ENCODE measurements at regions not wholly inside any gene's neighbourhood (a gene's known extent, or its start where the extent isn't known, plus 50 kb on each side); places are given as distances from the start of the nearest gene placed in this dataset.
"Not testable (repeated sequence)": the region's sequence is repeated elsewhere in the genome, so short reads cannot be mapped to it uniquely, and the experiment has no call there.

DNA sequence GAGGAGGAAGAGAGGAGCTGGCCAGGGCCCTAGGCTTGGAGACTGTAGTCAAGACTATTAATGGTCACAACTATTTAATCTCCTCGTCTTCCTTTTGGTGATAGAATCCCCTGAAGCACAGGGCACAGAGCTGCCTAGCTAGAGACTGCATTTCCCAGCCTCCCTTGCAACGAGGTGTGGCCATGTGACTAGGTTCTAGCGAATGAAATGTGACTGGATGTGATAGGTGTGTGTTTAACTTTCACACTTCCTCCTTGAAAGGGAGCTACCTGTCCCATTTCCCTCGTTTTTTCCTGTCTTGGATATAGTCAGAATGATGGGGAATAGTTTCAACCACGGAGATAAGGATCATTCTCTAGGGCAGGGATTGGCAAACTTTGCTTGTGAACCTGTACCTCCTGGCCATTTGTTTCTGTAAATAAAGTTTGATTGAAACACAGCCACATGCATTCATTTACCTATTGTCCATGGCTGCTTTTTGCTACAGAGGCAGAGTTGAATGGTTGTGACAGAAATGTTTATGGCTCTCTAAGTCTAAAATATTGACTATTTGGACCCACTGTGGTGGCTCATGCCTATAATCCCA, 313.5 kb downstream of the MIAT start:
- Histone ChIP-seq H3K27me3 (no peaks in the 10 kb centered on the region), H3K36me3 (no peaks in the 10 kb centered on the region), H3K4me3 (no peak overlapping the region), H3K4me1 (no peaks in the 10 kb centered on the region), H3K27ac (no peak overlapping the region), H3K9me3 (no peaks in the 10 kb centered on the region)
- intact Hi-C loops (cut with DNase I; ENCODE audit: low total_unique reads), result no loop called here
- TF ChIP-seq, protein P1, sequence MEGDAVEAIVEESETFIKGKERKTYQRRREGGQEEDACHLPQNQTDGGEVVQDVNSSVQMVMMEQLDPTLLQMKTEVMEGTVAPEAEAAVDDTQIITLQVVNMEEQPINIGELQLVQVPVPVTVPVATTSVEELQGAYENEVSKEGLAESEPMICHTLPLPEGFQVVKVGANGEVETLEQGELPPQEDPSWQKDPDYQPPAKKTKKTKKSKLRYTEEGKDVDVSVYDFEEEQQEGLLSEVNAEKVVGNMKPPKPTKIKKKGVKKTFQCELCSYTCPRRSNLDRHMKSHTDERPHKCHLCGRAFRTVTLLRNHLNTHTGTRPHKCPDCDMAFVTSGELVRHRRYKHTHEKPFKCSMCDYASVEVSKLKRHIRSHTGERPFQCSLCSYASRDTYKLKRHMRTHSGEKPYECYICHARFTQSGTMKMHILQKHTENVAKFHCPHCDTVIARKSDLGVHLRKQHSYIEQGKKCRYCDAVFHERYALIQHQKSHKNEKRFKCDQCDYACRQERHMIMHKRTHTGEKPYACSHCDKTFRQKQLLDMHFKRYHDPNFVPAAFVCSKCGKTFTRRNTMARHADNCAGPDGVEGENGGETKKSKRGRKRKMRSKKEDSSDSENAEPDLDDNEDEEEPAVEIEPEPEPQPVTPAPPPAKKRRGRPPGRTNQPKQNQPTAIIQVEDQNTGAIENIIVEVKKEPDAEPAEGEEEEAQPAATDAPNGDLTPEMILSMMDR (IDR thresholded peaks at IDR 0.05), result no peak
- no peak for DNase-seq

DNA sequence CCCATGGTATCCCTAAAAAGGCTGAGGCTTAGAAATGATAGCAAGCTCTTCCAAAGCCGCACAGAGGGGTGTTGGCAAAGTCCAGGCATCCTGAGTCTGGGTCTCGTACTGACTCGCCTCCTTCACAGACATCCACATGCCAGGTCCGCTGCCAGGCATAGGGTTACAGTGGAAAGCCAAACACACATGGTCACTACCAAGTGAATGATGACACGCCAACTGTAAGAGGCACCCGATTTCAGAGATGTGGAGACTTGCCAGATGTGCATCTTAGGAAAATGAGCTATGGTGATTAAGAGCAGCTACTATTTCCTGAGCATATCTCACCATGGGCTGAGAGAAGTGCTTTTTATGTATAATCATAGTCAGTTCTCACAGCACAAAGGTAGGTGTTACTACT, 314.9 kb downstream of the MIAT start:
- H3K9me3 ChIP-seq, result no peaks in the 10 kb centered on the region
- no peaks in the 10 kb centered on the region for H3K36me3 ChIP-seq
- no peaks in the 10 kb centered on the region for H3K4me1 ChIP-seq
- no peak overlapping the region for H3K4me3 ChIP-seq
- TF ChIP-seq, protein P1 (IDR thresholded peaks at IDR 0.05), result no peak
- no peaks in the 10 kb centered on the region for H3K27me3 ChIP-seq
- no peak overlapping the region for H3K27ac ChIP-seq
- intact Hi-C loops (cut with DNase I; ENCODE audit: low total_unique reads), result no loop called here
- no peak for DNase-seq

DNA sequence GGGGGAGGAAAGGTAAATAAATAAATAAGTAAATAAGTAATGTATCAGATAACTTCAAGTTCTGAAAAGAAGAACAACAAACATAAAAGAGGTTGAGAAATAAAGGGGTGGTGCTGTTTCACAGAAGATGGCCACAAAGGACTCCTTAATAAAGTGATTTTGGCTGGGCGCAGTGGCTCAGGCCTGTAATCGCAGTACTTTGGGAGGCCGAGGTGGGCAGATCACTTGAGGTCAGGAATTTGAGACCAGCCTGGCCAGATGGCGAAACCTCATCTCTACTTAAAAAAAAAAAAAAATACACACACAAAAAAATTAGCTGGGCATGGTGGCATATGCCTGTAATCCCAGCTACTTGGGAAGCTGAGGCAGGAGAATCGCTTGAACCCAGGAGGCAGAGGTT, 315.5 kb downstream of the MIAT start:
- H3K4me1 ChIP-seq; H3K36me3 ChIP-seq; DNase-seq; intact Hi-C loops (cut with DNase I; ENCODE audit: low total_unique reads); H3K9me3 ChIP-seq; H3K27me3 ChIP-seq; H3K4me3 ChIP-seq; H3K27ac ChIP-seq: not testable (repeated sequence)

DNA sequence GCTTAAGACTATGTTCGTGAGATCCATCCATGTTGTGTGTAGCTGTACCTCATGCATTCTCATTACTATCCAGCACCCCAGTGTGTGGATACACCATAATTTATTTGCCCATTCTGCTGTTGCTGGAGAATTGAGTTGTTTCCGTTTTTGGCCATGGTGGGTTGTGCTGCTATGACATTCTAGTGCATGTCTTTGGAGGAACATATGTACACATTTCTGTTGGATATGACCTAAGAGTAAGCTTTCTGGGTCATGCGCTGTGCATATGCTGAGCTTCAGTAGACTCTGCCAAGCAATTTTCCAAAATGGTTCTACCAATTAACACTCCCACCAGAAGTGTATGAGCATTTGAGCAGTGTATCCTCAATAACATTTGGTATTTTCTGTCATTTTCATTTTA, 316.6 kb downstream of the MIAT start:
- no peaks in the 10 kb centered on the region for H3K27me3 ChIP-seq
- intact Hi-C loops (cut with DNase I; ENCODE audit: low total_unique reads), result no loop called here
- H3K27ac ChIP-seq, result no peak overlapping the region
- no peaks in the 10 kb centered on the region for H3K36me3 ChIP-seq
- no peak overlapping the region for H3K4me3 ChIP-seq
- no peaks in the 10 kb centered on the region for H3K9me3 ChIP-seq
- no peak for DNase-seq
- H3K4me1 ChIP-seq, result no peaks in the 10 kb centered on the region
- TF ChIP-seq, protein P1 (IDR thresholded peaks at IDR 0.05), result no peak

DNA sequence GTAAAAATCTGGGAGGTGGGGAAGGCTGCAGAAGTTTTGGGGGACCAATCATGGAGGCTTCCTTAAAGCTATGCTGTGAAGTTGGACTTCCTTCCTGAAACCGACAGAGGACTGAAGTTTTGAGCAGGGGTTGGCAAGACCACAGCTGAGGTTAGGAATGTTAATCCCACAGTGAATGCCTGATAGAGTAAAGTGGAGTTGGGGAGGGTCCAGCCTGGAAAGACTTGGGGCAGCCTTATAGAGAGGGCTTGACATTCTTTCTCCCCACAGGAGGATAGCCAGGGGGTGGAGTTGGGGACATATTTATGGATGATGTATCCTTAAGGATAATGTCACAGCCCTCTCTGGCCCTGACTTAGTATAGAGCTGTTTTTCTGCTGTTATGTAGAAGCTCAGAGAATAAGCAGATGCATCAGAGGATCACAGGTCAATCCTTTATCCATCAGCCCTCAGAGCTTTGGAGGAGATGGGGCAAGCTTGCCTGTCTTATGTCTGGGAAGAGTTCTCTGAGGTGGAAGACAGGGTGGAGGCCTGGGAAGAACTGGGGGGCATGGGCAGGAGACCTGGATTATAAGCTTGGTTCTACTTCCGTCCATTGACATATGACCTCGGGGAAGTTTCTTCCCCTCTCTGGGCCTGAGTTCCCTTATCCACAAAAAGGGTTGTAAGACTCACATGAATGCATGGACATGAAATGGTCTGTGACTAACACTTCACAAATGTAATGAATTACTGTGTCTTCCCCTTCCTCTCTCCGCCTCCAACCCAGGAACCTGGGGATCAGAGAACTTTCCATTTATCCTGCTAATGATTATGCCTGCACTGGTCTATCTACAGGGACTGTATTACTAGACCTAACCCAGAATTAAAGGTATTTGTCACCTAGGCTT, 317.8 kb downstream of the MIAT start:
- H3K9me3 ChIP-seq, result no peaks in the 10 kb centered on the region
- TF ChIP-seq, protein P1 (IDR thresholded peaks at IDR 0.05), result no peak
- no peaks in the 10 kb centered on the region for H3K27me3 ChIP-seq
- intact Hi-C loops (cut with DNase I; ENCODE audit: low total_unique reads), result no loop called here
- no peaks in the 10 kb centered on the region for H3K36me3 ChIP-seq
- no peak for DNase-seq
- H3K27ac ChIP-seq, result no peak overlapping the region
- no peak overlapping the region for H3K4me3 ChIP-seq
- H3K4me1 ChIP-seq, result peaks cover 0 to under 1% (median 0%) of the 10 kb centered on the region in 4 donors

DNA sequence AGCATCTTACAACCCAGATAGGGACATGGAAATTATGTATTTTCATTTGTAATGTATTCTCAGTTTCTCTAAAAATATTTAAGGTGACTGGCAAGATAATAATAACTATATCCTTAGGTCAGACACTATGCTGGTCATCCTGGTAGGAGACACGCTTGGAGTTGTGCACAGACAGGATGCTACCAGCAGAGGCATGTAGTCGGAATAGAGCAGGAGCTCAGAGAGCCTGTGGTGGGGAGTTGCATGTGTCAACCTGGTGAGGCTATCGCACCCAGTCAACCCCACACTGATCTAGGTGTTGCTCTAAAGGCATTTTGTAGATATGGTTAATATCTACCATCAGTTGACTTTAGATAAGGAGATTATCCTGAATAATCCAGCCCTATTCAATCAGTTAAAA, 318.5 kb downstream of the MIAT start:
- Histone ChIP-seq H3K4me3 (no peak overlapping the region), H3K9me3 (no peaks in the 10 kb centered on the region), H3K27me3 (no peaks in the 10 kb centered on the region), H3K27ac (no peak overlapping the region), H3K4me1 (peaks cover 0 to 8% (median 2%) of the 10 kb centered on the region in 4 donors), H3K36me3 (no peaks in the 10 kb centered on the region)
- TF ChIP-seq, protein P1 (IDR thresholded peaks at IDR 0.05), result no peak
- DNase-seq, result no peak
- intact Hi-C loops (cut with DNase I; ENCODE audit: low total_unique reads), result no loop called here

All from tibial artery (tissue), 4 donors.